GM23248 (cell line): ENCODE measurements at regions not wholly inside any gene's neighbourhood (a gene's known extent, or its start where the extent isn't known, plus 50 kb on each side); places are given as distances from the start of the nearest gene placed in this dataset.

Experiments
- DNase-seq: peaks from one replicate; pipeline ENCODE4 v3.0.0-alpha.2; 2015
- H2AFZ ChIP-seq: fragments of 200-600 bp; sonication (generic); 2 replicates; pipeline ENCODE4 v1.6.1; 2016; ENCODE audit warnings: antibody characterized with exemption
- H3F3A ChIP-seq: fragments of 200-600 bp; sonication (generic); 2 replicates; pipeline ENCODE4 v1.6.1; 2016; ENCODE audit warnings: mild to moderate bottlenecking, antibody characterized with exemption, mixed run types; ENCODE audit not compliant: insufficient read depth
- H3K27ac ChIP-seq: fragments of 200-600 bp; sonication (generic); 2 replicates; pipeline ENCODE4 v1.5.1; 2016; ENCODE audit warnings: mild to moderate bottlenecking
- H3K27me3 ChIP-seq: fragments of 200-600 bp; sonication (generic); replicated peaks from 2 replicates; pipeline ENCODE4 v1.6.1; 2016; ENCODE audit warnings: mild to moderate bottlenecking; ENCODE audit not compliant: insufficient read depth
- H3K36me3 ChIP-seq: fragments of 200-600 bp; sonication (generic); 2 replicates; pipeline ENCODE4 v1.6.1; 2016; ENCODE audit warnings: low read depth, mild to moderate bottlenecking
- H3K4me1 ChIP-seq: fragments of 200-600 bp; sonication (generic); 2 replicates; pipeline ENCODE4 v1.6.1; 2016; ENCODE audit warnings: mild to moderate bottlenecking; ENCODE audit not compliant: insufficient read depth
- H3K4me2 ChIP-seq: fragments of 200-600 bp; sonication (generic); one replicate; pipeline ENCODE4 v1.6.1; 2016; ENCODE audit warnings: mild to moderate bottlenecking; ENCODE audit not compliant: unreplicated experiment
- H3K4me3 ChIP-seq: fragments of 200-600 bp; sonication (generic); 2 replicates; pipeline ENCODE4 v1.5.1; 2016; ENCODE audit warnings: mild to moderate bottlenecking
- H3K79me2 ChIP-seq: fragments of 200-600 bp; sonication (generic); 2 replicates; pipeline ENCODE4 v1.6.1; 2016; ENCODE audit warnings: mild to moderate bottlenecking; ENCODE audit not compliant: insufficient read depth
- H3K9ac ChIP-seq: fragments of 200-600 bp; sonication (generic); 2 replicates; pipeline ENCODE4 v1.6.1; 2016; ENCODE audit warnings: mild to moderate bottlenecking
- H3K9me2 ChIP-seq: fragments of 200-600 bp; sonication (generic); 2 replicates; pipeline ENCODE4 v1.6.1; 2016; ENCODE audit warnings: mixed run types, mild to moderate bottlenecking, moderate library complexity; ENCODE audit not compliant: insufficient read depth
- H3K9me3 ChIP-seq: fragments of 200-600 bp; sonication (generic); one replicate; pipeline ENCODE4 v1.6.1; 2017; ENCODE audit warnings: low read depth
- H4K20me1 ChIP-seq: fragments of 200-600 bp; sonication (generic); 2 replicates; pipeline ENCODE4 v1.6.0; 2016; ENCODE audit not compliant: insufficient read depth
- EZH2 ChIP-seq: fragments of 200-600 bp; sonication (generic); IDR thresholded peaks from 2 replicates; pipeline ENCODE4 v1.6.1; 2018; ENCODE audit warnings: antibody characterized with exemption, mild to moderate bottlenecking; ENCODE audit not compliant: insufficient read depth, poor library complexity, severe bottlenecking
- EZH2phosphoT487 ChIP-seq: fragments of 200-600 bp; sonication (generic); IDR thresholded peaks from 2 replicates; pipeline ENCODE4 v1.6.1; 2018; ENCODE audit warnings: antibody characterized with exemption, moderate library complexity, mild to moderate bottlenecking, low read depth; ENCODE audit not compliant: insufficient read depth
- WGBS, 2 experiments: methylation state at CpG; one replicate each; pipeline ENCODE4 v1.1.6; 2015 to 2017; ENCODE audit warnings: low lambda C conversion rate in 2 of 2, low coverage in 1 of 2; ENCODE audit errors: missing lambda C conversion rate in 2 of 2; 5-methylcytosine and 5-hydroxymethylcytosine counted together
- in situ Hi-C: fragments of 300-500 bp; cut with MboI; formaldehyde crosslinking; loops from 2 replicates; pipeline ENCODE4 v1.15.0; 2020

DNA sequence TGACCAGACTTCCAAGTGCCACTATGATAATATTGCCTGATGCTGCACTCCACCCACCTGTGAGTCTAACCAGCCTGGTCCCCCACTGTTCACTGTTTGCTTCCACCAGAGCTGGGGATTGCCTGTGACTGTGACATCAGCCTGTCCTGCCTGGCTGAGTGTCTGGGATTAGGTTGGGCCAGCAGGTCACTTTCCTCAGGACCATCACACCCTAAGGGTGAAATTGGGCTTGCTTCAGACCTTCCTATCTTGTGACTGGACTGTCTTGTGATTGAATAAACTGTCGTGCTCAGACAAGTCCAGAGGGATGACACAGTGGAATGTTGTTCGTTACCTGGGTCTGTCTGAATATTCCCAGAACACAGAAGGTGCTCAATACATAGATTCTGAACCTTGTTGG is 87.4 kb upstream of the HK2 start:
- Histone ChIP-seq H3K79me2 (no peaks in the 10 kb centered on the region), H3K4me1 (peaks cover 16% of the 10 kb centered on the region), H3K36me3 (no peaks in the 10 kb centered on the region), H3K27ac (no peak overlapping the region), H4K20me1 (no peaks in the 10 kb centered on the region), H3K9me2 (no peaks in the 10 kb centered on the region), H3K9me3 (no peaks in the 10 kb centered on the region), H3K9ac (no peak overlapping the region), H2AFZ (no peak overlapping the region), H3K27me3 (no peaks in the 10 kb centered on the region), H3F3A (peaks cover 6% of the 10 kb centered on the region), H3K4me2 (no peak overlapping the region), H3K4me3 (no peak overlapping the region)
- DNase-seq = no peak
- WGBS, 2 experiments = 85% methylated on average over 2 of the region's 2 CpGs
- TF ChIP-seq EZH2phosphoT487 (no peak), EZH2 (no peak)
- in situ Hi-C loops = no loop called here

DNA sequence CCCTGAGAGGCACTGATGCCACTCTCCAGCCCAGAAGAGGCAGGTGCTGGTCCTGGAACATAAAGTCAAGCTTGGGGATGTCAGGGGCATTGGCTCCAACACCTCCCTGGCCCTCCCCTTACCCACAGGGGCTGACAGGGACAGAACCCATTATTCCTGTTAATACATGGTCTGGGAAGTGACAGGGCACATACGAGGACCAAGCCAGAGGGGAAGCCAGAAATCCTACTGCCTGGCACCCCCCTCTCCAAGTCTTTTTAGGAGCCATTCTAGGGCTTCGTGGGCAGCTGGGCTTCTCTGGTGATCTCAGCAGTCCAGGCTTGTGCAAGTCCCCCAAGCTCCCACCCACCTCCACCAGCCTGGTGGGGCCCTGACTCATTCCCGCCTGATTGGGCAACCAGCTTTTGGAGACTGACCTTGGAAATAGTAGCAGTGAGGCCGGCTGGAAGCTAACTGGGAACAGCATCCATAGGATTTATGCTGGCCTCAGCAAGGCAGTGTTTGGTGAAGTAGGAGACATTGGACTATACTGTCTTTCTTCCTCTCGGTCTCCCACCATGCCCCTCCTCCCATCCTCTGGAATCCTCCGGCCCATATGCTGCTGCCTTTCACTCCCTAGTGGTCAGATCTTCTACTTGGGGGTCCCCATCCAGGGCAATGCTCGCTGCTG is 86.4 kb upstream of the HK2 start:
- peak overlapping the region; percentile 35; the same call in 1 of the 2 replicates for H2AFZ ChIP-seq
- H3F3A ChIP-seq = no peaks in the 10 kb centered on the region
- peak overlapping the region; percentile 39 for H3K4me2 ChIP-seq
- no peak overlapping the region for H3K27ac ChIP-seq
- DNase-seq = peak; percentile 95
- no peak overlapping the region for H3K4me3 ChIP-seq
- H3K79me2 ChIP-seq = no peaks in the 10 kb centered on the region
- no peak overlapping the region for H3K9ac ChIP-seq
- no peaks in the 10 kb centered on the region for H3K9me3 ChIP-seq
- no peaks in the 10 kb centered on the region for H3K36me3 ChIP-seq
- TF ChIP-seq EZH2phosphoT487 (no peak), EZH2 (no peak)
- 28 to 30% methylated on average over 7 of the region's 7 CpGs for WGBS, 2 experiments
- in situ Hi-C loops = no loop called here
- H4K20me1 ChIP-seq = no peaks in the 10 kb centered on the region
- H3K9me2 ChIP-seq = no peaks in the 10 kb centered on the region
- H3K4me1 ChIP-seq = peaks cover 10% of the 10 kb centered on the region
- no peaks in the 10 kb centered on the region for H3K27me3 ChIP-seq

DNA sequence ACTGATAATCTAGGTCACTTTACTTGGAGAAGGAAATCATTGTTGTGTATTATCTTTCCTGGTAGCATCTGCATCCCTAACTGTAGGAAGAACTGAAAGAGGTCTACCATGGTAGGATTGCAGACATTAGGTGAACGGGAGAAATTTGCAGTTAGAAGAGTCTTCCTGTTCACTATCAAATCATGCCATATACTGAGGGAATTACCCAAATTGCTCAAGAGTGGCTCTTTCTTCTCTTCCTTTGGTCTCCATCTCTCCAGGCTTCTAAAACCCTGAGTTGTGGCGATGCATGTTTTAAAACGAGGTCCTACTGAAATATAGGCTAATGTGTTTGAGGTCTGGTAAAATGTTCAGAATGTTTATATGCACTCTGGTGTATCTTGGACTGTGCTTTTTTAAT is 85.3 kb upstream of the HK2 start:
- H3K9ac ChIP-seq = no peak overlapping the region
- no peaks in the 10 kb centered on the region for H3K36me3 ChIP-seq
- H3K27ac ChIP-seq = no peak overlapping the region
- no peaks in the 10 kb centered on the region for H3K9me3 ChIP-seq
- H3K4me1 ChIP-seq = peaks cover 10% of the 10 kb centered on the region
- H3K9me2 ChIP-seq = no peaks in the 10 kb centered on the region
- DNase-seq = no peak
- WGBS, 2 experiments = 93 to 98% methylated on average over 3 of the region's 3 CpGs
- H3F3A ChIP-seq = no peaks in the 10 kb centered on the region
- H3K4me2 ChIP-seq = no peak overlapping the region
- no peaks in the 10 kb centered on the region for H3K79me2 ChIP-seq
- no peak overlapping the region for H2AFZ ChIP-seq
- in situ Hi-C loops = no loop called here
- H4K20me1 ChIP-seq = no peaks in the 10 kb centered on the region
- no peaks in the 10 kb centered on the region for H3K27me3 ChIP-seq
- no peak overlapping the region for H3K4me3 ChIP-seq
- TF ChIP-seq EZH2 (no peak), EZH2phosphoT487 (no peak)

DNA sequence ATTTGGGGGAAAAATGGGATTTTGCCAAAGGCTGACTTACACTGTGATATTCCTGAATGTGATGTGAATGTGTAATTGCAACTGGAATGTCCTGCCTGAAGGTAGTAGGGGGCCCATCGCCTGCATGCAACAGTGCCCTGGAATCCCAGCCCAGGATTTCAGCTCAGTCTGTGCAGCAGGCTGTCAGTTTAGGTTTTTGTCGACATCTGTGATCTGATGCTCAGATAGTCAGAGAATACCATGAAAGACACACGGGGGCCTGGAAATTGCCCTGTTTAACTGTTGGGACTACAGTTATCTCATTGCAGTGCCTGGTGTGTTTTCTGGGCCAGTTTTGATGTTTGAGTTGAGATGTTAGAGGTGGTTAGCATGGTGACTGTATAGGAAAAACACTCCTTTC is 84.5 kb upstream of the HK2 start:
- no peak overlapping the region for H3K27ac ChIP-seq
- TF ChIP-seq EZH2phosphoT487 (no peak), EZH2 (no peak)
- no peak overlapping the region for H2AFZ ChIP-seq
- no peak for DNase-seq
- no peaks in the 10 kb centered on the region for H3K36me3 ChIP-seq
- in situ Hi-C loops = no loop called here
- no peaks in the 10 kb centered on the region for H3K27me3 ChIP-seq
- H3K4me1 ChIP-seq = peaks cover 10% of the 10 kb centered on the region
- H3K4me2 ChIP-seq = no peak overlapping the region
- no peaks in the 10 kb centered on the region for H4K20me1 ChIP-seq
- H3F3A ChIP-seq = no peaks in the 10 kb centered on the region
- no peaks in the 10 kb centered on the region for H3K9me2 ChIP-seq
- no peaks in the 10 kb centered on the region for H3K79me2 ChIP-seq
- no peak overlapping the region for H3K9ac ChIP-seq
- H3K4me3 ChIP-seq = no peak overlapping the region
- no peaks in the 10 kb centered on the region for H3K9me3 ChIP-seq
- WGBS, 2 experiments = 70 to 74% methylated on average over 3 of the region's 3 CpGs
